Upper lobe of left lung (tissue), 6 donors: ENCODE measurements at regions not wholly inside any gene's neighbourhood (a gene's known extent, or its start where the extent isn't known, plus 50 kb on each side); places are given as distances from the start of the nearest gene placed in this dataset.

Source experiments
- ATAC-seq, 2 donors: fragments of 200-7000 bp; cut with Tn5 transposase; one replicate each; pipeline ENCODE4 v1.9.1; 2022; ENCODE audit warnings: mild to moderate bottlenecking in 2 of 2, moderate library complexity in 2 of 2; ENCODE audit not compliant: low FRiP score in 2 of 2
- DNase-seq, 2 donors: peaks; one replicate each; pipeline ENCODE4 v3.0.0-alpha.2; 2019 to 2020
- H3K27ac ChIP-seq, 4 donors: fragments of 200-600 bp; sonication (generic); one replicate each; pipeline ENCODE4 v1.5.1; 2016 to 2019
- H3K27me3 ChIP-seq, 4 donors: fragments of 200-600 bp; sonication (generic); one replicate each; pipeline ENCODE4 v1.5.1; 2017 to 2019
- H3K36me3 ChIP-seq, 4 donors: fragments of 200-600 bp; sonication (generic); one replicate each; pipeline ENCODE4 v1.5.1; 2016 to 2019
- H3K4me1 ChIP-seq, 4 donors: fragments of 200-600 bp; sonication (generic); one replicate each; pipeline ENCODE4 v1.5.1; 2018 to 2019
- H3K4me3 ChIP-seq, 4 donors: fragments of 200-600 bp; sonication (generic); one replicate each; pipeline ENCODE4 v1.5.1; 2017 to 2019; ENCODE audit warnings: mild to moderate bottlenecking in 2 of 4, moderate library complexity in 1 of 4
- H3K9me3 ChIP-seq, 4 donors: fragments of 200-600 bp; sonication (generic); one replicate each; pipeline ENCODE4 v1.5.1; 2018 to 2019
- EP300 ChIP-seq, 4 donors: sonication (generic); formaldehyde crosslinking; IDR thresholded peaks; one replicate each; pipeline ENCODE4 v1.5.1; 2017; ENCODE audit warnings: antibody characterized with exemption in 4 of 4, control low read depth in 2 of 4
- POLR2A ChIP-seq, 4 donors: fragments of 450-650 bp; IDR thresholded peaks; one replicate each; pipeline ENCODE4 v1.5.1; 2016 to 2017; ENCODE audit warnings: antibody characterized with exemption in 4 of 4, mild to moderate bottlenecking in 2 of 4
- POLR2AphosphoS5 ChIP-seq, 2 donors: sonication (generic); formaldehyde crosslinking; IDR thresholded peaks; one replicate each; pipeline ENCODE4 v1.5.1; 2017; ENCODE audit warnings: antibody characterized with exemption in 2 of 2
- WGBS, 2 donors: methylation state at CpG; one replicate each; pipeline ENCODE4 v1.1.5; 2017 to 2018; 5-methylcytosine and 5-hydroxymethylcytosine counted together
- TF ChIP-seq, protein P1 (sequence below), 6 experiments: fragments of 450-650 bp in 4 of 6; fragments of 200-600 bp in 2 of 6; sonication (generic) in 2 of 6; IDR thresholded peaks; one replicate each; pipeline ENCODE4 v1.5.1; 2016 to 2019; ENCODE audit warnings: antibody characterized with exemption in 6 of 6
- donor health status: DM: no; HTN: no; CAD: no; lungs with moderate emphysema.
- donor health status: DM: no; HTN: yes; CAD: no; lungs with severe emphysema.

DNA sequence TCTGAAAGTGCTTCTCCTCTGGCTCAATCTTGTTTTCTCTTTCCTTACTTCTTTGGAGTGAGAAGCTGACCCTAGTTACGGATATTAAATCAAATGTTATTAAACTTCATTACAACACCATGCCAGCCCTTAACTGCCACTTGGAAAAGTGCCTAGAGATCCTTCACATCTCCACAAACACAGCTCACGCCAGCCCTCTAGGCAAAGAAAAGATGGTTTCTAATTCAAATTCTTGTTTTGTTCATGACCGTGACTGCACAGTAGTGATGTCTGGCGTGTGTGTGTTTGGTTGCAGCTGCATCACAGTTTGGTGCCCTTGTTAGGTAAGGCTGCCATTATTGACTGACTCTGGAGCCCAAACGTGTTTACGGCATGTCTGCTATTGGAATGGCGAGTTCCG is 113.0 kb downstream of the BEGAIN start:
- no peak for ATAC-seq
- no peak overlapping the region for H3K4me3 ChIP-seq
- H3K27ac ChIP-seq, result no peak overlapping the region
- H3K36me3 ChIP-seq, result peaks cover 0 to 6% (median 2%) of the 10 kb centered on the region in 4 donors
- no peak for DNase-seq
- no peaks in the 10 kb centered on the region for H3K9me3 ChIP-seq
- H3K4me1 ChIP-seq, result no peaks in the 10 kb centered on the region
- no peak for TF ChIP-seq POLR2A (IDR thresholded peaks at IDR 0.05)
- no peaks in the 10 kb centered on the region for H3K27me3 ChIP-seq
- 81 to 86% methylated on average over 8 of the region's 8 CpGs for WGBS, 2 donors

DNA sequence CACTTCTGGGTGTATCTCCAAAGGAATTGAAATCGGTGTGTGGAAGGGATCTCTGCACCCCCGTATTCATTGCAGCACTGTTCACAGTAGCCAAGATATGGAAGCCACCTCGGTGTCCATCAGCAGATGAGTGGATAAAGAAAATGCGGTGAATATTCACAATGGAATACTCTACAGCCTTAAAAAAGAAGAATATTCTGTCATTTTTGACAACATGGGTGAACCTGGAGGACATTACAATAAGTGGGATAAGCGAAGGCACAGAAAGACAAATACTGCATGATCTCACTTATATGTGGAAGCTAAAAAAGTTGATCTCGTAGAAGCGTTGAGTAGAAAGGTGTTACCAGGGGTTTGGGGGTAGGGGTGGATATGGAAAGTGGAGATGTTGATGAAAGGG is 111.9 kb downstream of the BEGAIN start:
- no peak overlapping the region for H3K4me3 ChIP-seq

DNA sequence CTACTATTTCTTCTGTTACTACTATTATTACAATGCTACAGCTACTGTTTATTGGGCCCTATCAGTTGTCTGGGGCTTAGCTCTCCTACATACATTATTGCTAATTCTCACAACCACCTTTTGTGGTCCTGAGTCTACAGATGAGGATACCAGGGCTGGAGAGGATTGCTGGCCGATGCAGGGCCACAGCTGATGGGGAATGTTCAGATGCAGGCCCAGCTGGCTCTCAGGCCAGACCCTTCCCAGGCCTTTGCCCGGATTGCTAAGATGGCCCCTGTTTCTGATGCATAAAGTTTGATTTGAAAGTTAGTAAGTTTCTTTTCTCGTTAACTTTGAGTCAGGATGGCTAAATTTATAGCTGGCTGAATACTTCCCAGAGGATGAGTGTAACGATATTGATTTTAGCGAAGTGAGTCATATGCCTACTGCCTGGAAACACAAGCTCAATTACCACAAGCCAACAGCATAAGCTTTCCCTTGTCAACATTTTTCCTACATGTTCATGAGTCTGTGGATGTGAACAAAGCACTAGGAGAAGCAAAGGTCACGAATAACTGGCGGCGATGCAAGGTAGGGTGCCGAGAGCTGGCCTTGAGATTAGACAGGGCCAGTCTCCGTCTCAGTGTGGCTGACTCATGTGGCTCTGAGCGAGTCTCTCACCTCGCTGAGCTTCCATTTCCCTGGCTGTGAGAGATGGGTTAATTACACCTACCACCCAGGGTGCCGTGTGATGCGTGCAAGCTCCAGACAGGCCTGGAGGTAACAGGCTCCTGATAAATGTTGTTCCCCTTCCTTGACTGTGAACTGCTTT is 111.0 kb downstream of the BEGAIN start:
- no peak for TF ChIP-seq POLR2A (IDR thresholded peaks at IDR 0.05)
- TF ChIP-seq EP300 (IDR thresholded peaks at IDR 0.05), result no peak
- TF ChIP-seq, protein P1, sequence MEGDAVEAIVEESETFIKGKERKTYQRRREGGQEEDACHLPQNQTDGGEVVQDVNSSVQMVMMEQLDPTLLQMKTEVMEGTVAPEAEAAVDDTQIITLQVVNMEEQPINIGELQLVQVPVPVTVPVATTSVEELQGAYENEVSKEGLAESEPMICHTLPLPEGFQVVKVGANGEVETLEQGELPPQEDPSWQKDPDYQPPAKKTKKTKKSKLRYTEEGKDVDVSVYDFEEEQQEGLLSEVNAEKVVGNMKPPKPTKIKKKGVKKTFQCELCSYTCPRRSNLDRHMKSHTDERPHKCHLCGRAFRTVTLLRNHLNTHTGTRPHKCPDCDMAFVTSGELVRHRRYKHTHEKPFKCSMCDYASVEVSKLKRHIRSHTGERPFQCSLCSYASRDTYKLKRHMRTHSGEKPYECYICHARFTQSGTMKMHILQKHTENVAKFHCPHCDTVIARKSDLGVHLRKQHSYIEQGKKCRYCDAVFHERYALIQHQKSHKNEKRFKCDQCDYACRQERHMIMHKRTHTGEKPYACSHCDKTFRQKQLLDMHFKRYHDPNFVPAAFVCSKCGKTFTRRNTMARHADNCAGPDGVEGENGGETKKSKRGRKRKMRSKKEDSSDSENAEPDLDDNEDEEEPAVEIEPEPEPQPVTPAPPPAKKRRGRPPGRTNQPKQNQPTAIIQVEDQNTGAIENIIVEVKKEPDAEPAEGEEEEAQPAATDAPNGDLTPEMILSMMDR (IDR thresholded peaks at IDR 0.05), result no peak
- no peak for TF ChIP-seq POLR2AphosphoS5 (IDR thresholded peaks at IDR 0.05)
- H3K27ac ChIP-seq, result no peak overlapping the region
- 91 to 94% methylated on average over 14 of the region's 14 CpGs for WGBS, 2 donors
- ATAC-seq (no peak), DNase-seq (no peak)
- H3K36me3 ChIP-seq, result peaks cover 0 to 3% (median 0%) of the 10 kb centered on the region in 4 donors
- H3K4me3 ChIP-seq, result no peak overlapping the region
- H3K27me3 ChIP-seq, result no peaks in the 10 kb centered on the region
- no peaks in the 10 kb centered on the region for H3K4me1 ChIP-seq
- H3K9me3 ChIP-seq, result no peaks in the 10 kb centered on the region

More for the DNA sequence above, 111.9 kb downstream of the BEGAIN start:
- WGBS, 2 donors, result 91 to 97% methylated on average over 7 of the region's 7 CpGs
- DNase-seq (no peak), ATAC-seq (no peak)
- H3K9me3 ChIP-seq, result no peaks in the 10 kb centered on the region
- H3K36me3 ChIP-seq, result peaks cover 0 to 3% (median 0%) of the 10 kb centered on the region in 4 donors
- no peak overlapping the region for H3K27ac ChIP-seq
- no peaks in the 10 kb centered on the region for H3K4me1 ChIP-seq
- no peak for TF ChIP-seq POLR2A (IDR thresholded peaks at IDR 0.05)
- H3K27me3 ChIP-seq, result no peaks in the 10 kb centered on the region

DNA sequence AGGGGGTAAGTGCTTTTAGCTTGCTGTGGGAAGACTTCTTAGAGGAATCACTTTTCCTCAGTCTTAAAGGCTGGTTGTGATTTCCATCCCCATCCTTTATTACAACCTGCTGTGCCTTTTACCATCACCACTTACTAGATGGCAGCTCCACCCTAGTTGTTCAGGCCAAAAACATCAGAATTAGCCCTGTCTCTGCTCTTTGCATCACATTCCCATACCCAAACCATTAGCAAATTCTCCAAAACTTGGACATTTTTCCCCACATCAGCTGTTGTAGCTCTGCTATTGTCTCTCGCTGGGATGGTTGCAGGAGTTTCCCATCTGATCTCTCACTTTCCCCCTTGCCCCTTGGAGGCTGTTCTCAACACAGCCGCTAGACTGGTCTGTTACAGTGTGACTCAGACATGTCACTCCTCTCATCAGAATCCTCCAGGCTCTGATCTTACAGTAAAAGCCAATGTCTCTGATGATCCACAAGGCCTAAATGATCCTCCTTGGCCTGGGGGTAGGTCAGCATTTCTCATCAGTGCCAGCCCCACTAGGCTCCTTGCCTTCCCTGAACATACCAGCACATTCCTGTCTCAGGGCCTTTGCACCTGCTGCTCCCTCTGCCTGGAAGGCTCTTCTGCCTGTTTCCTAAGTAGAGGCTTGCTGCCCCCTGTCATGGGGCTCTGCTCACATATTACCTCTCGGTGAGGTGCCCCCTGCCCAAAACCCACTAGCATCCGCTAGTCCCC is 102.5 kb downstream of the BEGAIN start:
- DNase-seq (no peak), ATAC-seq (no peak)
- TF ChIP-seq POLR2A (IDR thresholded peaks at IDR 0.05), result no peak
- TF ChIP-seq, protein P1 (IDR thresholded peaks at IDR 0.05), result no peak
- TF ChIP-seq POLR2AphosphoS5 (IDR thresholded peaks at IDR 0.05), result no peak
- TF ChIP-seq EP300 (IDR thresholded peaks at IDR 0.05), result no peak
- Histone ChIP-seq H3K9me3 (no peaks in the 10 kb centered on the region), H3K4me3 (no peak overlapping the region), H3K36me3 (peaks cover 0 to 12% (median 7%) of the 10 kb centered on the region in 4 donors), H3K4me1 (no peaks in the 10 kb centered on the region), H3K27me3 (no peaks in the 10 kb centered on the region), H3K27ac (no peak overlapping the region)
- WGBS, 2 donors, result 98 to 100% methylated on average over 4 of the region's 4 CpGs

DNA sequence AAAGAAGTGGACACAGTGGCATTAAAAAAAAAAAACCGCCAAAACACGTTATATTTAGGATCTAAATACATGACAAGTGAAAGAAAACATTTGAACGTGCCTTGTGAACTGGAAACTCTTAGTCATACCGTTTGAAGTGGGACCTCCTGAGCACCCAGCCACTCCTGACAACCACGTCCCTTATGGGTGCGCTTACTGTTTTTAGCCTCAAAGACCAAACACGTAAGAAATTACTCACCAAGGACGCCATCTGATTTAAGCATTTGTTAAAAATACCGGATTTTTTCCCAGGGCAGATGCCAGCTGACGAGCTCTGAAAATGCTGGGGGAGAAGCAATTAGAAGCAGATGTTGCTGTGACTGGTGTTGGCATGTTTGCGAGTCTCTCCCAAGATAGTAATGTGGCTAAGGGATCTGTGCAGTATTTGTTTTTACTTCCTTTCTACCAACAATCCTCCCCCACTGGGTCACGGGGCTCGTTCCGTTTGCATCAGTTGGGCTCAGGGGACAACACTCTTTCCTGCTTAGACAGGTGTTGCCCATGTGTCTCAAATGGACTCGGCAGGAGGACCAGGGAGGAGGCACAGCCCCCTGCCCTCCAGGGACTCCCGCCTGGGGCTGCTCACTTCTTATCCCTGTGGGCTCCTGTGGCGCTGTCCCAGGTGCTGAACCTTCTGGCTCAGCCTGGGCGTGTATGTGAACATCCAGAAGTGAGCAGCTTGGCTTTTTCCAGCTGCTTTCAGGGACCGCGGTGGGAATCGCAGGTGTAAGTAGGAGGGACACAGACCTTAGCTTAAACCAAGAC is 101.0 kb downstream of the BEGAIN start:
- DNase-seq (peak in 1 of 2 donors; percentile 41), ATAC-seq (peak in 1 of 2 donors; percentile 44)
- TF ChIP-seq POLR2AphosphoS5 (IDR thresholded peaks at IDR 0.05), result no peak

More for the DNA sequence above, 101.0 kb downstream of the BEGAIN start:
- H3K4me1 ChIP-seq, result no peaks in the 10 kb centered on the region
- 63 to 65% methylated on average over 19 to 21 of the region's 21 CpGs for WGBS, 2 donors
- peaks cover 0 to 12% (median 7%) of the 10 kb centered on the region in 4 donors for H3K36me3 ChIP-seq
- H3K27ac ChIP-seq, result no peak overlapping the region
- no peaks in the 10 kb centered on the region for H3K27me3 ChIP-seq
- H3K9me3 ChIP-seq, result no peaks in the 10 kb centered on the region
- no peak overlapping the region for H3K4me3 ChIP-seq
